CD4-positive, alpha-beta memory T cell (primary cell): ENCODE measurements at regions not wholly inside any gene's neighbourhood (a gene's known extent, or its start where the extent isn't known, plus 50 kb on each side); places are given as distances from the start of the nearest gene placed in this dataset.

ENCODE experiments used
- CTCF ChIA-PET: fragments of 350-600 bp; sonication (Branson Sonifier 250); formaldehyde crosslinking; loops from one replicate; lab custom pipeline; 2021; ENCODE audit warnings: inconsistent platforms; ENCODE audit not compliant: partially characterized antibody; lab: Charles Lee
- POLR2A ChIA-PET: fragments of 350-600 bp; sonication (Branson Sonifier 250); formaldehyde crosslinking; loops from one replicate; lab custom pipeline; 2021; ENCODE audit not compliant: partially characterized antibody; lab: Charles Lee
- DNase-seq, 5 donors: peaks; one replicate each; pipeline versions ENCODE4 v3.0.0 to v3.0.0-alpha.2; 2020 to 2022; ENCODE audit warnings: mixed read lengths in 1 of 5
- H3K27ac ChIP-seq: one replicate; pipeline ENCODE4 v1.7.0; 2013; ENCODE audit warnings: low read depth, low read length
- H3K27me3 ChIP-seq: 2 replicates; pipeline ENCODE4 v1.7.0; 2013; ENCODE audit warnings: mild to moderate bottlenecking, low read length, moderate library complexity; ENCODE audit not compliant: insufficient read depth
- H3K36me3 ChIP-seq: 2 replicates; pipeline ENCODE4 v1.7.0; 2013; ENCODE audit warnings: mild to moderate bottlenecking, low read length, moderate library complexity; ENCODE audit not compliant: insufficient read depth
- H3K4me1 ChIP-seq: 2 replicates; pipeline ENCODE4 v1.7.0; 2013; ENCODE audit warnings: mild to moderate bottlenecking, low read length, moderate library complexity; ENCODE audit not compliant: insufficient read depth
- H3K4me3 ChIP-seq, 2 donors: one replicate each; pipeline ENCODE4 v1.7.0; 2013; ENCODE audit warnings: low read length in 2 of 2, mild to moderate bottlenecking in 1 of 2
- H3K9me3 ChIP-seq, 2 donors: one replicate each; pipeline ENCODE4 v1.7.0; 2013; ENCODE audit warnings: low read length in 2 of 2, control low read depth in 1 of 2; ENCODE audit not compliant: control insufficient read depth in 1 of 2
- H3K27ac Mint-ChIP-seq, 7 donors: one replicate each; pipeline ENCODE4 v1.8.0; 2020 to 2021; ENCODE audit warnings: mixed read lengths in 7 of 7, mild to moderate bottlenecking in 6 of 7, inconsistent platforms in 3 of 7, moderate library complexity in 3 of 7
- H3K27me3 Mint-ChIP-seq, 2 donors: one replicate each; pipeline ENCODE4 v1.8.0; 2020 to 2021; ENCODE audit warnings: mixed read lengths in 2 of 2
- H3K36me3 Mint-ChIP-seq, 2 donors: one replicate each; pipeline ENCODE4 v1.8.0; 2020 to 2021; ENCODE audit warnings: mixed read lengths in 2 of 2, inconsistent platforms in 1 of 2, mild to moderate bottlenecking in 1 of 2
- H3K4me1 Mint-ChIP-seq, 4 donors: one replicate each; pipeline ENCODE4 v1.8.0; 2020 to 2021; ENCODE audit warnings: mixed read lengths in 4 of 4, mild to moderate bottlenecking in 1 of 4
- H3K4me3 Mint-ChIP-seq, 8 donors: one replicate each; pipeline ENCODE4 v1.8.0; 2020 to 2021; ENCODE audit warnings: mixed read lengths in 8 of 8, mild to moderate bottlenecking in 7 of 8, moderate library complexity in 6 of 8, inconsistent platforms in 3 of 8
- H3K9me3 Mint-ChIP-seq, 8 donors: one replicate each; pipeline ENCODE4 v1.8.0; 2020 to 2021; ENCODE audit warnings: mixed read lengths in 8 of 8, mild to moderate bottlenecking in 5 of 8, inconsistent platforms in 3 of 8, moderate library complexity in 1 of 8
- intact Hi-C: fragments of 100-400 bp; cut with micrococcal nuclease; formaldehyde crosslinking; loops from one replicate; pipeline ENCODE4 v1.15.1; 2023

DNA sequence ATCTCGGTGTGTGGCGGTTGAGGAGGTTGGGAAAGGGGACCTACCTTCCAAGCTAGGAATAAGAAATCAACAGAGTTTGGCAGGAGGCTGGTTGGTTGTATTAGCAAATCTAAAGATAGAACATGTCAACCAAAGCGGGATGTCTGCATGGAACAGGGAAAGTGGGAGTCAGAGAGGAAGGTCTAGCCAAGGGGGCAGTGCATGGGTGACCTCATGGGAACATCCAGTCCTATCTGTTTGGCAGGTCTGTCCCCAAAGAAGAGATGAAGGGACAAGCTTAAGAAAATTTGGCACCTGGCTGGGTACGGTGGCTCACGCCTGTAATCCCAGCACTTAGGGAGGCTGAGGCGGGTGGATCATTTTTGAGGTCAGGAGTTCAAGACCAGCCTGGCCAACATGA lies 118.7 kb upstream of the TSC22D1 start:
- Histone ChIP-seq H3K4me1 (no peaks in the 10 kb centered on the region), H3K36me3 (no peaks in the 10 kb centered on the region), H3K9me3 (no peaks in the 10 kb centered on the region), H3K27me3 (no peaks in the 10 kb centered on the region), H3K27ac (no peak overlapping the region), H3K4me3 (no peak overlapping the region)
- H3K9me3 Mint-ChIP-seq = peaks cover 0 to 2% (median 0%) of the 10 kb centered on the region in 8 donors
- intact Hi-C loops = no loop called here
- no peak overlapping the region for H3K27ac Mint-ChIP-seq
- peaks cover 0 to 3% (median 0%) of the 10 kb centered on the region in 4 donors for H3K4me1 Mint-ChIP-seq
- ChIA-PET CTCF (interaction anchor here (1.7 kb wide), 1 partner anchor 212 kb away, joined by 4 read pairs; no protein-coding TSS in a partner anchor), POLR2A (no interaction called here)
- DNase-seq = no peak
- H3K36me3 Mint-ChIP-seq = no peaks in the 10 kb centered on the region
- no peak overlapping the region for H3K4me3 Mint-ChIP-seq
- peaks cover 6 to 9% of the 10 kb centered on the region in 2 donors for H3K27me3 Mint-ChIP-seq

DNA sequence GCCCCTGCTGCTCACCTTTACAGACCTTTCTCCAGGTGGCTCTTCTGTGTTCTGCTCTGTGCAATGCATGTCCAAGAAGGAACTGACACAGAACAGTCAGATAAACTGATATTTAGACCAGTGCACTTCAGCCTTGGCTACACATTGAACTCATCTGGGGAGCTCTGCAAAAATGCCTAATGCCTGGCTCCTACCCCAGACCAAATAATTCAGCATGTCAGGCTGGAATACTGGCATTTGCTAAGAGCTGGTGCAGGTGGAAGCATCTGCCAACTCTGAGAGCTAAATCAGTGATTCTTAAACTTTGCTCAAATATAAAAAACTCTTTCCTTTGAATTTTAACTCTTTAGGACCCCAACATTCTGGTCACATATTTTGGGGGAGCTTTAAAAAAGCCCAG lies 118.2 kb upstream of the TSC22D1 start:
- peaks cover 0 to 3% (median 0%) of the 10 kb centered on the region in 4 donors for H3K4me1 Mint-ChIP-seq
- H3K27ac ChIP-seq = no peak overlapping the region
- no peaks in the 10 kb centered on the region for H3K36me3 Mint-ChIP-seq
- intact Hi-C loops = no loop called here
- H3K4me1 ChIP-seq = no peaks in the 10 kb centered on the region
- no peaks in the 10 kb centered on the region for H3K9me3 ChIP-seq
- H3K27ac Mint-ChIP-seq = no peak overlapping the region
- peaks cover 7 to 12% of the 10 kb centered on the region in 2 donors for H3K27me3 Mint-ChIP-seq
- ChIA-PET CTCF (interaction anchor here (1.7 kb wide), 1 partner anchor 211 kb away, joined by 4 read pairs; no protein-coding TSS in a partner anchor), POLR2A (no interaction called here)
- H3K4me3 Mint-ChIP-seq = no peak overlapping the region
- no peaks in the 10 kb centered on the region for H3K36me3 ChIP-seq
- H3K9me3 Mint-ChIP-seq = peaks cover 0 to 2% (median 0%) of the 10 kb centered on the region in 8 donors
- no peak for DNase-seq
- H3K27me3 ChIP-seq = no peaks in the 10 kb centered on the region
- no peak overlapping the region for H3K4me3 ChIP-seq

DNA sequence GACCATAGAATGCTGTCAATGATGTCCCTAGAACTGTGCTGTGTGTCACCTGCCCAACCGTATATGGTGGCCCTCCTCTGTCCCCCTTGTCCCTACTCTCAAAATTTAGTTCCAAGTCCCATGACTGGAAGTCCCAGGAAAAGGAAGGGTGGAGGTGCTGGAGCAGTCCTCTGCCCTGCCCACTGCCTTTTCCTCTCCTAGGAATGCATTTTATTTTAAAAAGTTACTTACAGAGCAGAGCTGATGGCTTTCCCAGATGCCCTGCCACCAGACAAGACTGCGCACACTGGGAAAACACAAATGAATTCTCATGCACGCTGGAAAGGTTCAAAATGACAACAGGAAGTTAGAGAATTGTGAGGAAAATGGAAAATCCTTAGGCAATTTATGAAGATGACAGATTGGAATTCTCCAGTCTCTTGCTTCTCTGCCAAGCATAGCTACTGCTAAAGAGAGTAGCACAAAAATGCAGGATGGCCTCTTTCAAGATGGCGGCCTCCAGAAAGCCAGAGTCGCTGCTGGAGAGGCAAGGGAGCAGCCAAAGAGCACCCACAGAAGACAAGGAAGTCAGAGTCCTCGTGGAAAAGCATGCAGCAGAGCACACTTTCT lies 117.1 kb upstream of the TSC22D1 start:
- H3K4me1 Mint-ChIP-seq = peaks cover 0 to 3% (median 0%) of the 10 kb centered on the region in 4 donors
- Histone ChIP-seq H3K4me1 (no peaks in the 10 kb centered on the region), H3K36me3 (no peaks in the 10 kb centered on the region), H3K27ac (no peak overlapping the region), H3K27me3 (no peaks in the 10 kb centered on the region), H3K4me3 (no peak overlapping the region), H3K9me3 (no peaks in the 10 kb centered on the region)
- DNase-seq = no peak
- peaks cover 11 to 16% of the 10 kb centered on the region in 2 donors for H3K27me3 Mint-ChIP-seq
- no peak overlapping the region for H3K27ac Mint-ChIP-seq
- H3K4me3 Mint-ChIP-seq = no peak overlapping the region
- peaks cover 0 to 2% (median 0%) of the 10 kb centered on the region in 8 donors for H3K9me3 Mint-ChIP-seq
- ChIA-PET CTCF (no interaction called here), POLR2A (no interaction called here)
- no peaks in the 10 kb centered on the region for H3K36me3 Mint-ChIP-seq
- intact Hi-C loops = no loop called here

DNA sequence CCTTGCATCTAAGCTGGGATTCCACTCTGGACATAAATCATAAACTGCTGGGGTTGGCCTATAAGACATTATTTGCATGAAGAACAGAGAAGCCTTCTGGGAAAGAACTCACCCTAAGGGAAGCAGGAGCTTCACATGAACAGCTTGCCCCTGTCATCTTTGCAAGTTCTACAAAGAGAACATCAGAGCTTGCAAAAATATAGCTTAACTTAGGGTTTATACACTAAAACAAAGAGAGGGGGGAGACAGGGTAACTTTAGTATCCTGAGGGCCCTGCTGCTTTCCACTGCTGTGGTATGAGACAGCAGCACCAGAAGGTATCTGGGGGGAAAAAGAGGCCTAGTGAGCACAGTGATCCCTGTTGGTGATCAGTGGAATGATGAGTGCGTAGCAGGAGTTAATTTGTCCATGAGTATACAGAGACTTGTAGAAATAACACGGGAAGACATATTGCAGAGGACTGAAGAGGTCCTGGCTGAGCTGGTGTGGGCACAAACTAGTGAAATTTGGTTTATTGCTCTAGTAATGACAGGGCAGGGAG lies 116.1 kb upstream of the TSC22D1 start:
- Mint-ChIP-seq H3K27ac (no peak overlapping the region), H3K4me3 (no peak overlapping the region), H3K36me3 (no peaks in the 10 kb centered on the region), H3K27me3 (peaks cover 9 to 16% of the 10 kb centered on the region in 2 donors), H3K9me3 (peaks cover 0 to 2% (median 0%) of the 10 kb centered on the region in 8 donors), H3K4me1 (peaks cover 0 to 3% (median 0%) of the 10 kb centered on the region in 4 donors)
- ChIA-PET POLR2A (no interaction called here), CTCF (interaction anchor here (0.5 kb wide), 1 partner anchor 33 kb away, joined by 3 read pairs; no protein-coding TSS in a partner anchor)
- Histone ChIP-seq H3K4me1 (no peaks in the 10 kb centered on the region), H3K36me3 (no peaks in the 10 kb centered on the region), H3K27ac (no peak overlapping the region), H3K27me3 (no peaks in the 10 kb centered on the region), H3K9me3 (no peaks in the 10 kb centered on the region), H3K4me3 (no peak overlapping the region)
- no peak for DNase-seq
- intact Hi-C loops = no loop called here

DNA sequence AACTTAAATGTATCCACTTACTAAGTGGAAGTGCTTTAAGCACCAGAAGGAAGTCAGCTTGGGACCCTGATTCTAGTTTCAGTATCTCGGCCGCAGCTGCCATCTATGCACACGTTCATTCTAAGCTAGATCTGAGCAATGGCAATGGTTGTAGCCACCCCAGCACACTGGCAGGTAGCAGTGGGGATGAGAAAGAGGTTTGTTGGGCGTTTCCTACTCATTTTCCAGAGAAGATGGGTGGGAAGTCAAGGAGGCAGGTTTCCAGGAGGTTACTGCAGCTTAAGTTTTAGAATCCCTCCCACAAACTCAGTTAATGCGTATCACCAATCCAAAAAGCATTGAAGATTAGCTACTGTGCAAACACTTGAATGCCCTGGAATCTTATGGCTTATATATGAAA lies 114.2 kb upstream of the TSC22D1 start:
- DNase-seq = no peak
- Histone ChIP-seq H3K27me3 (no peaks in the 10 kb centered on the region), H3K9me3 (no peaks in the 10 kb centered on the region), H3K4me1 (no peaks in the 10 kb centered on the region), H3K27ac (no peak overlapping the region), H3K36me3 (no peaks in the 10 kb centered on the region), H3K4me3 (no peak overlapping the region)
- ChIA-PET CTCF (no interaction called here), POLR2A (no interaction called here)
- Mint-ChIP-seq H3K4me3 (no peak overlapping the region), H3K9me3 (peaks cover 0 to 8% (median 5%) of the 10 kb centered on the region in 8 donors), H3K27me3 (peaks cover 9 to 16% of the 10 kb centered on the region in 2 donors), H3K27ac (no peak overlapping the region), H3K36me3 (no peaks in the 10 kb centered on the region), H3K4me1 (peaks cover 0 to 10% (median 5%) of the 10 kb centered on the region in 4 donors)
- intact Hi-C loops = no loop called here

DNA sequence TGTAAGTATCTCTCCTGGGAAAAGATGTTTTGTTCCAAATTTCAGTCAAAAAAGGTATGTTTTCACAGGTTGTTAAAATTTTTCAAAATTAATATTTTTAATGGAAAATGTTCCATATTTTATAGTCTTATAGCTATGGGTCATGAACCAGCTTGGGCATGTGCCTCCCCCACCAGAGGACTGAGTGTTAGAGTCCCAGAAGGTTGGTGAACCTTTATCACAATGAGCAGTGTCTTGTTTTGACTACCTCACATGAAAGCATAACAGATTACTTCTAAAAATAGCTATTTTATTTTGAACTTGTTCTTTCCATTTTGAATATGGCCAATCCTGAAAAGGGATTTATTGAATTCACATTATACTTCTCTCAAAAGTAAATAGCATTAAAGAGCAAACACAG lies 112.5 kb upstream of the TSC22D1 start:
- POLR2A ChIA-PET = no interaction called here

DNA sequence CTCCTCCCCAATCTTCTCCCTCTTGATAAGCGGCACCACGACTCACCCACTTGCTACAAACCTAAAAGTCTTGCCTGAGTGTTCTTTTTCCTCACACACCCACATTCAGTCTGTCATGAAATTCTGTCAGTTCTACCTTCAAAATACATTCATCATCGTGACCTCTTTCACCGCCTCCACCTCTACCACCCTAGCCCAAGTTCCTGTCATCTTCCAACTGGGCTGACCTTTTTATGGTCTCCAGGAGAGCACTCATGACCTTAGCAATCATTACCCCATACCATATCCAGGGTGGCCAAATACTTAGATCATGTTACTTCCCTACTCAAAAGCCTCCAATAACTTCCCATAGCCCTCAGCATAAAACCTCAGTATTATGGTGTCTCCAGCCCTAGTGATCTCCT lies 110.4 kb upstream of the TSC22D1 start:
- Mint-ChIP-seq H3K27ac (no peak overlapping the region), H3K36me3 (no peaks in the 10 kb centered on the region), H3K27me3 (peaks cover 5 to 13% of the 10 kb centered on the region in 2 donors), H3K4me1 (peaks cover 0 to 14% (median 5%) of the 10 kb centered on the region in 4 donors), H3K4me3 (no peak overlapping the region), H3K9me3 (peaks cover 0 to 13% (median 5%) of the 10 kb centered on the region in 8 donors)
- no peaks in the 10 kb centered on the region for H3K4me1 ChIP-seq
- no peaks in the 10 kb centered on the region for H3K27me3 ChIP-seq
- ChIA-PET CTCF (no interaction called here), POLR2A (no interaction called here)
- H3K27ac ChIP-seq = no peak overlapping the region
- intact Hi-C loops = no loop called here
- no peak for DNase-seq
- H3K36me3 ChIP-seq = no peaks in the 10 kb centered on the region
- H3K4me3 ChIP-seq = no peak overlapping the region
- no peaks in the 10 kb centered on the region for H3K9me3 ChIP-seq

More for the DNA sequence above, 112.5 kb upstream of the TSC22D1 start:
- Histone ChIP-seq H3K4me3 (no peak overlapping the region), H3K27me3 (no peaks in the 10 kb centered on the region), H3K9me3 (no peaks in the 10 kb centered on the region), H3K36me3 (no peaks in the 10 kb centered on the region), H3K27ac (no peak overlapping the region), H3K4me1 (no peaks in the 10 kb centered on the region)
- peaks cover 0 to 11% (median 5%) of the 10 kb centered on the region in 8 donors for H3K9me3 Mint-ChIP-seq
- no peaks in the 10 kb centered on the region for H3K36me3 Mint-ChIP-seq
- H3K4me1 Mint-ChIP-seq = peaks cover 0 to 14% (median 5%) of the 10 kb centered on the region in 4 donors
- H3K4me3 Mint-ChIP-seq = no peak overlapping the region
- intact Hi-C loops = no loop called here
- peaks cover 7 to 16% of the 10 kb centered on the region in 2 donors for H3K27me3 Mint-ChIP-seq
- CTCF ChIA-PET = no interaction called here
- DNase-seq = no peak
- H3K27ac Mint-ChIP-seq = no peak overlapping the region
